GM21515 (cell line): ENCODE measurements at regions not wholly inside any gene's neighbourhood (a gene's known extent, or its start where the extent isn't known, plus 50 kb on each side); places are given as distances from the start of the nearest gene placed in this dataset.
"Not testable (repeated sequence)": the region's sequence is repeated elsewhere in the genome, so short reads cannot be mapped to it uniquely, and the experiment has no call there.

ENCODE experiments used
- ATAC-seq: cut with Tn5 transposase; IDR thresholded peaks from one replicate; pipeline ENCODE4 v1.9.1; 2021; ENCODE audit not compliant: unreplicated experiment

DNA sequence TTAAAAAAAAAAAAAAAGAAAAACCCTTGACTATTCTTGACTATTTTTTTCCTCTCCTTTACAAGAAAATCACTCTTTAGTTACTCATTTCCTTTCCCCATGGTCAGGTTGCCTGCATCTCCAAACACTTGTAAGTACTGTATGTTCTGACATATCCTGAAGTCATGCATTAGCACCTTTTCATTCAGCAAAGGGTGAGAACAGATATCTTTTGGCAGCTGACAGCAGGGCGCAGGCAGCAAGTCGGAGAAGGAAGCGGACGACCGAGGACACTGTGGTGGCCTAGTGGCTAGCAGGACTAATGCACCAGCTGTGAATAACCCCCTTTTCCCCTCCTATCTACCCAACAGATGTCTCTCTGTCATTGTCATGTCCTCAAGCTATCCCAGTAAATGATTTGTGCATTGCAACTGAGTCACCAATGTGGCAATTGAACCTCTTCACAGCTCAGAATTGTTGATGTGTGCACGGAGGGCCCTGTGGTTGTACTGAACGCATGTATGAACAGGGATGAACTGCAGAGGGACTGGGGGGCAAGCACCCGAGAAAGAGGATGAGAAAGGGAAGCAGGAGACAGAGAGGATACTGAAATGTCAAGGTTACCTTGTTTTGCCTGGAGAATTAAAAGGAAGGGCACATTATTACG is 996.0 kb upstream of the ARRDC3 start:
- ATAC-seq = no peak

DNA sequence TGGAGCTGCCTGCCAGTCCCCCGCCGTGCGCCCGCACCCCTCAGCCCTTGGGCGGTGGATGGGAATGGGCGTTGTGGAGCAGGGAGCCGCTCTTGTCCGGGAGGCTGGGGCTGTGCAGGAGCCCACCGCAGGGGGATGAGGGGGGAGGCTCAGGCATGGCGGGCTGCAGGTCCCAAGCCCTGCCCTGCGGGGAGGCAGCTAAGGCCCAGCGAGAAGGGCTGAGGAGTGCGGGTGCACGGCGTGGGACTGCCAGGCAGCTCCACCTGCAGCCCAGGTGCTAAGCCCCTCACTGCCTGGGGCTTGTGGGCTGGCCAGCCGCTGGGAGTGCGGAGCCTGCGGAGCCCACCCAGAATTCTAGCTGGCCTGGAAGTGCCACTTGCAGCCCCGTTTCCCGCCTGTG is 991.7 kb upstream of the ARRDC3 start:
- no peak for ATAC-seq

DNA sequence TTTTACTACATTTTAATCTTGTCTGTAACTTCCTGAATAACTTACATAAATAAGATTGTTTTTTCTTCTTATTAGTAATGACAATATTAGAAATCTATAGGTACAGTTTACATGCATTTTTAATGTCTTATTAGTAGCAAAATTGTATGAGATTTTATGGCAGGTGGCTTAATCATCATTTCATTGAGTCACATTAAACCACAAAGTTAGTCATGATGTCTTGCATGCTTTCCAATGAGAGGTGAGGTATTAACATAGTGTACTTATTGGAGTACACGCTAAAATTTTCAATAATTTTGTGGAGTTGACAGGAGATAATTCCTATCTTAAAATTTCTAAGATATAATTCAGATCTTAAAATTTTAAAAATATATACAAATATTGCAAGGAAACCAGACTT is 989.6 kb upstream of the ARRDC3 start:
- no peak for ATAC-seq

- no peak for ATAC-seq
Measured at GRCh38 chr5:92371889-92372235, 988.7 kb upstream of the ARRDC3 start.

GRCh38 chr5:92371171-92371888 is 988.2 kb upstream of the ARRDC3 start:
- ATAC-seq = no peak

GRCh38 chr5:92370032-92370431 is 986.9 kb upstream of the ARRDC3 start:
- no peak for ATAC-seq

DNA sequence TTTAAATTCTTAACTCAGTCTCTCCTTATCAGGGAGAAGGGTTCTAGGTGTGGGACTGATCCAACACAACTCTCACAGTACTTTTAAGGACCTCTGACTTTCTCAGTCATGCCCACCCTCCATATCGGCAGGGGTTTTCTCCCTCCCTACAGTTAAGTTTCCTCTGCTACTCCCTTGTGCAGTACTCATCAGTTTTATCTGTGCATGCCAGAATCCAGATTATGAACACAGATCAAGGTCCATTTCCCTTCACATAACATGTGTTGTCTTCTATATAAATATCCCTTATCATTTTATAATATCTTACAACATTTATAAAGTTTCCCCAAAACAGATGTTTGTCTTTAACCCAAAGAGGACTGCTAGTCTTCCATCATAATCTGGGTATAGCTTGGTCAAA is 986.5 kb upstream of the ARRDC3 start:
- no peak for ATAC-seq

DNA sequence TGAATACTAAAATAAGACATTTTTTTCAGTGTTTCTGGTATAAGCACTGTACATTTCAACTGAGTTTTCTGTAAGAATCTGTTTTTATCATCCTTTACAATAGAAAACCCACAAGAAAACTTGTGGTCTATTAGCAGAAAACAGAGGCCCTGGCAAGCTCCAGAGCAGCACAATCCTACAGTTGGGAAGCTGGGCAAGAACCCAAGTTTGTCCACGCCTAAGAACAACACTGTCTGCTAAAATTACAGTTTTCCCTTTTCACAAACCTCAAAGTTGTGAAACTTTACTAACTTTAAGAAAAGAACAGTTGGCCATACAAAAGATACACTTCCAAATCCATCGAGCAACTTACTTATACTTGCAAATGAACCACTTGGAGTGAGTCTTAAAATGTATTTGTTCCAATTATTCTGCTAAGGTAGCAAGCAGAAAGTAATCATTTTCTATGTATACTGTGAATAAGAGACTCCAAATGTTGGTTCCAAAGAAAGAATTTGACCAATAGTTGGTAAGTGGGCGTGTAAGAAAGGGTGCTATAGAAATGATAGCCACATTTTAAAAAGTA is 982.0 kb upstream of the ARRDC3 start:
- no peak for ATAC-seq

DNA sequence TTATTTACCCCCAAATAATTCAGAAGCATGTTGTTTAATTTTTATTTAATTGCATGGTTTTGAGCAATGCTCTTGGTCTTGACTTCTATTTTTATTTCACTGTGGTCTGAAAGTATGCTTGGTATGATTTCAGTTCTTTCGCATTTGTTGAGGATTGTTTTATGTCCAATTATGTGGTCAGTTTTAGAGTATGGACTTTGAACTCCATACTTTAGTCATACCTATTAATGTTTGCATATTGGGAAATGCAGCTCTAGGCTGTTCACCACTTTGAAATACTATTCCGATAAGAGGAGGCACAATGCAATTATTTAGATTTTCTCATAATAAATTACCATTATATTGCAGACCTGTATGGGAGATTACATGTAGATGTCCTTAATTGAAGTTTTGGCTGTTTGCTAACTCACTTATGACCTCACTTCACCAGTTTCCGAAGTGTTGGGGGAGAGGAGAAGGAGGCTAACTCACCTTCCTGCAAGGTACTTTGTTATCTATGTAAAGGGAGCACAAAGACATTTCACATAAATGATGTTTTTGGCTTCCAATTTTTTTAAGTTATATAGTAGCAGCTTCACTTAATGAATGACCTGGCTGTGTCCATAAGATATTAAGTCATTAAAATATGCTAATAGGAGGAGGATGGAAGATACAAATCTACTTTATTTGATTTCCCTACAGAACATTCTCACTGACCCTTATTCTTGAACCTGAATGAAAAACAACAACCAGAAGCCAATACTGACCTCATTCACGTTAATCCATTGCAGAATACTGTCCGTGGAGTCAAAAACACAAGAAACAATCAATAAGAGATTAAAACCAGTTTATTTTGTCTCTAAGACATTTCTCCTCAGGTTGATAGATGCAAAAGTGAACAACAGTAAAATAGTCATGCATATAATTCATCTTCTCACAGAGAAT is 970.3 kb upstream of the ARRDC3 start:
- no peak for ATAC-seq

DNA sequence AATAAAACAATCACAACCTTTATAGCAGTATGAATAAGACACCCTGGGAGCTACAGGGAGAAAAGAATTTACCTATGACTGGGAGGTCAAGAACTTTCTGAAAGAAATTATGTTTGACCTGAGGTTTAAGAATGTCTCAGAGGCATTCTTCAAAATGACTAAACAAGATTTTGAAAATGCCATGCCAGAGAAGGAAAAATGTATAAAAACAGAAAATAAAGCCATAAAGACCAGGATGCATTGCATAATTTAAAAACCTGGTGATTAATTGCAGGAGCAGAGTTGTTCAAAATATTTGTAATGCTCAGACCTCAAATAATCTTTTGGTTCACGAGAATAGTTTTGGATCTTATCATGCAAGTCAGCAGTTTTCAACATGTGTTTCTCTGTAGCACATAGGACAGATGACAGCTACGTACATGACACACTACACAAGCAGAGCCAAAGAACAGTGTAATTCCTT is 954.7 kb upstream of the ARRDC3 start:
- ATAC-seq = no peak

GRCh38 chr5:92332039-92332438 is 948.9 kb upstream of the ARRDC3 start:
- no peak for ATAC-seq

DNA sequence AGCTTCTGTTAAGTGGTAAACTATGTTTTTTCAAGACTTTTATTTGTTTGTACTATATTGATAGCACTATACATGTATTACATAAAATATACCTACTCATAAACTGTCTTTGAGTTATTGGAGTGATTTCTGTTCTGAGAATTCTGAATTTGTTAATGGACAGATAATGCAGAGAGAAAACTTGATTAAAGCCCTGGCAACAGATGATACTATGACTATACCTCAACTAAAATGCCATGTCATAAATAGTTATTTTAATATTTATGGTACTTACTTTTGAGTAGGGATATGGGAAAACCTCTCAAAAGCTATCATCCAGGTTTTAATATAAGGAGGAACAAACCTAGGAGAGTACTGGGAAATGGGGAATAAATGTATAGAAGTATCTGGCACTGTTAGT is 947.2 kb upstream of the ARRDC3 start:
- no peak for ATAC-seq

GRCh38 chr5:92329759-92330158 is 946.6 kb upstream of the ARRDC3 start:
- ATAC-seq = no peak

DNA sequence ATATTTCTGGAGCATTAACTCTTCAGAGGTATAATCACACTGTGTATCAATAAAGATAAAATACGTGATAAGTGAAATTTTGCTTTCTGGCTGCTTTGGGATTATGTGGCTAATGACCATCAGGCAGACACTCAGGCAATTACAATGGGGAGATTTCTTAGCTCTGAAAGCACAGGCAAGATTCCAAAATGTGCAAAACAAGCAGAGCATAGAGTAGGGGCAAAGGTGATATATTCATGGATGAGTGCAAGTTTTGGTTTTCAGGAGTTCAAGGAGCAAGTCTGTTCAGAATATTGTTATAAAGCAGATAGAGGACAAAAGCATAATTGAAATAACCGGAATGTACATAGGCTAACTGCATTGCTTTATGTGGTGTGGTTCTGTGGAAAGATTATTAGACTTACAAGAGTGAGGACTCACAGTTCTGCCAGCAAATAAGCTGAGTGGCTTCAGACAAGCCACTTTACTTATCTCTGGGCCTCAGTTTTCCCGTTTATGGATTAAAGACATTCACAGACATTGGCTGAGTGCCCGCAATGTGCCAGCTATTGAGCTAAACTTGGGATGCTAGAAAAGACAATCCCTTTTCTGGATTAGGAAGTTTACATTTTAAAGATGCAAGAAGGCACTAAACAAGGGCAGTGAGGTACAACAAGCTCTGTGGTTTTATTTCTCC is 945.6 kb upstream of the ARRDC3 start:
- ATAC-seq = no peak

GRCh38 chr5:92320446-92320845 is 937.3 kb upstream of the ARRDC3 start:
- no peak for ATAC-seq

- no peak for ATAC-seq
Measured at GRCh38 chr5:92313385-92313784, 930.3 kb upstream of the ARRDC3 start.

- no peak for ATAC-seq
Measured at GRCh38 chr5:92309336-92309991, 926.3 kb upstream of the ARRDC3 start.

DNA sequence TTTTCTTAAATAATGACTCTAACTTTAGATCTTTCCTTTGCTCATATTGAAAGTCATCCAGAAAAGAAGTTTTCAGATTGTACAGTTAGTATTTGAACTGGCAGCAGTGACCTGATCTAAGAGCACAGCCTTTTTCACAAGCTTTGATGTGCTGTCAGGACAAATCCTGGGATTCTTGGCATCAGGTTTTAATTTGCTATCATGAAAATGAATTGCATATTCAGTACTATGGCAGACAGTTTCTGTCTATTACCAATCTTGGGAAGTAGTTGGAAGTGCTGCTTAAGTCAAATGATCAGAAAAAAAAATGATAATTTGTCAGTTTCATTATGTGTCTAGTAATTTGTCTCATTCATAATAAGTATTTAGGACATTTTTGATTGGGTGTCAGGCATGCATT is 925.6 kb upstream of the ARRDC3 start:
- ATAC-seq = no peak

GRCh38 chr5:92302356-92302755 is 919.2 kb upstream of the ARRDC3 start:
- ATAC-seq = not testable (repeated sequence)

DNA sequence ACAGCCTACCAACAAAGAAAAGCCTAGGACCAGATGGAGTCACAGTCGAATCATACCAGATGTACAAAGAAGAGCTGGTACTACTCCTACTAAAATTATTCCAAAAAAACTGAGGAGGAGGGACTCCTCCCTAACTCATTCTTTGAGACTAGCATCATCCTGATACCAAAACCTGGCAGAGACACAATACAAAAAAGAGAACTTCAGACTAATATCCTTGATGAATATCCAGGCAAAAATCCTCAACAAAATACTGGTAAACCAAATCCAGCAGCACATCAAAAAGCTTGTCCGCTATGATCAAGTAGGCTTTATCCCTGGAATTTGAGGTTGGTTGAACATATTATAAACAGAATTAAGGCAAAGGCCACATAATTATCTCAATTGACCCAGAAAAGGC is 900.4 kb upstream of the ARRDC3 start:
- ATAC-seq = no peak
